ENCODE measurements at regions not wholly inside any gene's neighbourhood (a gene's known extent, or its start where the extent isn't known, plus 50 kb on each side); places are given as distances from the start of the nearest gene placed in this dataset.

GRCh38 chr1:30507401-30508174 is 215.8 kb downstream of the MATN1 start:
- no peak for TF ChIP-seq JUND (IDR thresholded peaks at IDR 0.05)
- no peak for TF ChIP-seq SP1 (IDR thresholded peaks at IDR 0.05)
- no peak overlapping the region for H3K27ac ChIP-seq (ENCODE audit: low read depth in 1 of 2, low read length in 2 of 2)
- H3K9ac ChIP-seq (ENCODE audit: low read depth in 1 of 2, low read length in 2 of 2) = no peak overlapping the region
- no peaks in the 10 kb centered on the region for H3K4me1 ChIP-seq (ENCODE audit: control insufficient read depth in 4 of 4, insufficient read depth in 4 of 4, low read length in 3 of 4)
- H3K9me3 ChIP-seq (ENCODE audit: control insufficient read depth in 4 of 4, low read length in 3 of 4) = no peaks in the 10 kb centered on the region
- no peak for DNase-seq (ENCODE audit: low spot score)
- H3K4me3 ChIP-seq (ENCODE audit: low read depth in 1 of 3, low read length in 3 of 3) = no peak overlapping the region
- no peaks in the 10 kb centered on the region for H3K27me3 ChIP-seq (ENCODE audit: control insufficient read depth in 4 of 4, insufficient read depth in 4 of 4, low read length in 3 of 4)
- H3K36me3 ChIP-seq (ENCODE audit: control insufficient read depth in 4 of 4, insufficient read depth in 3 of 4, low read depth in 1 of 4, low read length in 3 of 4) = no peaks in the 10 kb centered on the region
- WGBS = 80% methylated on average over 11 of the region's 11 CpGs

DNA sequence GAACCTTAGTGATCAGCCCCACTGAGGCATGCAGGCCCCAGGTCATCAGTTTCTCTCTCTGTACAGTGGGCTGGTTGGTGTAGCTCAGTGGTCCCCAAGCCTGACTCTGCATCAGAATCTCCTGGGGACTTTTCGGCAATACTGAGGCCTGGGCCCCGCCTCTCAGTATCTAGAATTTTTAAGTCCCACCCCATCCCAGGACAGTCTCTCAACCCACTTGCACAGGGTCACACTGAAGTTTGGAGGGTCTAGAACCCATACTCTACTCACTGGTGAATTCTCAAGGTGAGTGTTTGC is 216.4 kb downstream of the MATN1 start:
- no peaks in the 10 kb centered on the region for H3K36me3 ChIP-seq (ENCODE audit: control insufficient read depth in 4 of 4, insufficient read depth in 3 of 4, low read depth in 1 of 4, low read length in 3 of 4)
- WGBS = 96% methylated on average over 2 of the region's 2 CpGs
- H3K4me3 ChIP-seq (ENCODE audit: low read depth in 1 of 3, low read length in 3 of 3) = no peak overlapping the region
- no peaks in the 10 kb centered on the region for H3K9me3 ChIP-seq (ENCODE audit: control insufficient read depth in 4 of 4, low read length in 3 of 4)
- H3K27me3 ChIP-seq (ENCODE audit: control insufficient read depth in 4 of 4, insufficient read depth in 4 of 4, low read length in 3 of 4) = no peaks in the 10 kb centered on the region
- no peak for DNase-seq (ENCODE audit: low spot score)
- H3K27ac ChIP-seq (ENCODE audit: low read depth in 1 of 2, low read length in 2 of 2) = no peak overlapping the region
- no peak overlapping the region for H3K9ac ChIP-seq (ENCODE audit: low read depth in 1 of 2, low read length in 2 of 2)
- TF ChIP-seq ATF3 (IDR thresholded peaks at IDR 0.05) (no peak), SP1 (IDR thresholded peaks at IDR 0.05) (no peak), GABPA (IDR thresholded peaks at IDR 0.05 in 1 of 2, conservative IDR thresholded peaks at IDR 0.05 in 1 of 2) (no peak), FOXA1 (IDR thresholded peaks at IDR 0.05) (no peak), HNF4G (IDR thresholded peaks at IDR 0.05) (no peak), MAX (IDR thresholded peaks at IDR 0.05) (no peak), RXRA (IDR thresholded peaks at IDR 0.05) (no peak), RAD21 (IDR thresholded peaks at IDR 0.05) (no peak), YY1 (IDR thresholded peaks at IDR 0.05) (no peak), TAF1 (conservative IDR thresholded peaks at IDR 0.05) (no peak), EGR1 (IDR thresholded peaks at IDR 0.05; ENCODE audit: low read depth in 2 of 2) (no peak), HNF4A (conservative IDR thresholded peaks at IDR 0.05) (no peak), ZBTB33 (IDR thresholded peaks at IDR 0.05) (no peak), JUND (IDR thresholded peaks at IDR 0.05) (no peak), FOXA2 (IDR thresholded peaks at IDR 0.05) (no peak), NR2F2 (IDR thresholded peaks at IDR 0.05) (no peak), REST (IDR thresholded peaks at IDR 0.05) (no peak)
- TF ChIP-seq, protein P1, sequence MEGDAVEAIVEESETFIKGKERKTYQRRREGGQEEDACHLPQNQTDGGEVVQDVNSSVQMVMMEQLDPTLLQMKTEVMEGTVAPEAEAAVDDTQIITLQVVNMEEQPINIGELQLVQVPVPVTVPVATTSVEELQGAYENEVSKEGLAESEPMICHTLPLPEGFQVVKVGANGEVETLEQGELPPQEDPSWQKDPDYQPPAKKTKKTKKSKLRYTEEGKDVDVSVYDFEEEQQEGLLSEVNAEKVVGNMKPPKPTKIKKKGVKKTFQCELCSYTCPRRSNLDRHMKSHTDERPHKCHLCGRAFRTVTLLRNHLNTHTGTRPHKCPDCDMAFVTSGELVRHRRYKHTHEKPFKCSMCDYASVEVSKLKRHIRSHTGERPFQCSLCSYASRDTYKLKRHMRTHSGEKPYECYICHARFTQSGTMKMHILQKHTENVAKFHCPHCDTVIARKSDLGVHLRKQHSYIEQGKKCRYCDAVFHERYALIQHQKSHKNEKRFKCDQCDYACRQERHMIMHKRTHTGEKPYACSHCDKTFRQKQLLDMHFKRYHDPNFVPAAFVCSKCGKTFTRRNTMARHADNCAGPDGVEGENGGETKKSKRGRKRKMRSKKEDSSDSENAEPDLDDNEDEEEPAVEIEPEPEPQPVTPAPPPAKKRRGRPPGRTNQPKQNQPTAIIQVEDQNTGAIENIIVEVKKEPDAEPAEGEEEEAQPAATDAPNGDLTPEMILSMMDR (IDR thresholded peaks at IDR 0.05; ENCODE audit: low read depth, low read length, missing input control) = no peak
- H3K4me1 ChIP-seq (ENCODE audit: control insufficient read depth in 4 of 4, insufficient read depth in 4 of 4, low read length in 3 of 4) = no peaks in the 10 kb centered on the region
